HepG2 (cell line): ENCODE measurements at regions not wholly inside any gene's neighbourhood (a gene's known extent, or its start where the extent isn't known, plus 50 kb on each side); places are given as distances from the start of the nearest gene placed in this dataset.

Source experiments
- SP1 ChIP-seq, 2 experiments: fragments of 450-650 bp in 1 of 2; sonication (generic) in 1 of 2; formaldehyde crosslinking in 1 of 2; IDR thresholded peaks; 2 replicates each; pipeline versions ENCODE4 v1.4.0 to v1.6.1; 2016 to 2020; ENCODE audit warnings: missing genetic modification reagents in 1 of 2
- SUZ12 ChIP-seq: fragments of 150-350 bp; IDR thresholded peaks from 2 replicates; pipeline ENCODE4 v1.6.1; 2014; ENCODE audit warnings: low read depth, low read length
- ZNF274 ChIP-seq: sonication (generic); formaldehyde crosslinking; IDR thresholded peaks from 2 replicates; pipeline ENCODE4 v1.5.1; 2020; ENCODE audit warnings: mild to moderate bottlenecking, missing genetic modification reagents

DNA sequence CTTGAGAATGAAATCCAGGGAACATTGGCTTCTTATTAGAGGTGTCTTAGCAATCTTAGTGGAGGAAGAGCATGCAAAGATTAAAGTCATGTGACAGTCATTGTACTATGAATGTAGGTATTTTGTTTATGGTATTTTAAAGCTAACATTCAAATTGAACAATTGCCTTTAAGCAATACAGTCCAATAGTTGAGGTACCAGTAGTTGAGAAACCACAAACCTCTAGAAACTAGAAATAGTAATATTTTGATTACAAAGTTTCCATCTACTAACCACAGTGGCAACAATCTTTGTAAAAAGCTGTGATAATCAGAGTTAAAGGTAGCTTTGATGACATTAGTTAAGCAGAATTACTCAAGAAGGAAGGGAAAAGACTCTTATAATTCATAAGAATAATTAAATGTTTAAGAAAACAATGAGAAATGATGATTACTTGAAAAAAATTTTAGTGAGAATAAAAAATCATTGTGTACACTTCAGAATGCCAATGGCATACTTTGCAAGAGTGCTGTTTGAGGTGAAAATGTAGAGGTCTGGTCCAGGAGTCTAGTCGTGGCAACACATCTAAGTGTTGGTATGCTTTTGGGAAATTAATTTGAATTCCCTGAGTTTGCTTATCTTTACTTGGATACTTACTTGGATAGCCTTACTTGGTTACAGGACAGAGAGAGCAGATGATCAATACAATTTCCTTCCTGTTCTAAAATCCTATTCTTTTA, 104.9 kb upstream of the PTGFR start:
- no peak for TF ChIP-seq ZNF274 (CRISPR knock-in tag)
- no peak for TF ChIP-seq SP1 (IDR thresholded peaks at IDR 0.05)
- TF ChIP-seq SP1 (CRISPR knock-in tag; IDR thresholded peaks at IDR 0.05) = no peak
- no peak for TF ChIP-seq SUZ12
